Limb (tissue), 2 donors: ENCODE measurements at regions not wholly inside any gene's neighbourhood (a gene's known extent, or its start where the extent isn't known, plus 50 kb on each side); places are given as distances from the start of the nearest gene placed in this dataset.

Experiments used
- DNase-seq, 2 donors: peaks; one replicate each; pipeline ENCODE4 v3.0.0-alpha.2; 2016; ENCODE audit errors: extremely low spot score in 2 of 2

DNA sequence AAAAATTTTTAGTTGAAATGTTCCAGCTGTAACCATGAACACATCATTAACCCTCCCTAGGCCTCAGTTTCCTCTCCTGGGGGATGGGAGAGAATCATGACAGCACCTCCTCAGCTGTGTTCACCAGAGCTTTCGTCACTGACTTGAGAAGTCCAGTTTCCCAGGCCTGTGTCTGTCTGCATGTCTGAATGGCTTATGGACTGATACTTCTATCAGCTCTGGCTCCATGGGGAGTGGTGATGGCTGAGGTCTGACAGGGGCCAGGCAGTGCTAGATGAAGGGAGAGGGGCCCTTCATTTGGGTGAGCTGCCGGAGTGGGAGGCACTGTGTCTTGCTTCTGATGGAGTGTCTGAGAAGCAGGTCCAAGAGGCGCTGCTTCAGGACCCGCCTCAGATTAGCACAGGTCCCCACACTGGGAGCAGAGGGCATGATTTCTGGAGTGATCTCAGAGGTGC lies 192.9 kb downstream of the PTPN20 start:
- DNase-seq = no peak

DNA sequence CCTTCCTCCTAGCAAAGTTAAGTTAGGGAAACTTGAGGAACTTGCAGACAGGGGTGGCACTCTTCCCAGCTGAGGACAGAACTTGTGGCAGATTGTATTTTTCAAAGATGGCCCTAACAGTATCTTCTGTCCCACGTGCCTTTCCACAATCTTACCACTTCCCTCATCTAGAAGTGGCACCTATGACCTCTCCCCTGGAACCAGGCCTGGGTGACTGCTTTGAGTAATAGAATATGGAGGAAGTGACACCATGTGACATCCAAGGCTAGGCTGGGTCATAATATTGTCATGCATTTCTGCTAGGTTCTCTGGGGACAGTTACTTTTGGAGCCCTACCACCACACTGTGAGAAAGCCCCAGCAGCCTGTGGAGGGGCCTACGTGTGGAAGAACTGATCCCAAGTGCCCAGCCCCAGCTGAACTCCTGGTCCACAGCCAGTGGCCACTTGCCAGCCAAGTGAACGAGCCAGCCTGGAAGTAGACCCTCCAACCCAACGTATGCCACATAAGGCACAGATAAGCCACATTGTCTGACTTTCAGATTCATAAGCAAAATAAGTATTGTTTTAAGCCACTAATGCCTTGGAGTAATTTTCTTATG lies 193.7 kb downstream of the PTPN20 start:
- no peak for DNase-seq

DNA sequence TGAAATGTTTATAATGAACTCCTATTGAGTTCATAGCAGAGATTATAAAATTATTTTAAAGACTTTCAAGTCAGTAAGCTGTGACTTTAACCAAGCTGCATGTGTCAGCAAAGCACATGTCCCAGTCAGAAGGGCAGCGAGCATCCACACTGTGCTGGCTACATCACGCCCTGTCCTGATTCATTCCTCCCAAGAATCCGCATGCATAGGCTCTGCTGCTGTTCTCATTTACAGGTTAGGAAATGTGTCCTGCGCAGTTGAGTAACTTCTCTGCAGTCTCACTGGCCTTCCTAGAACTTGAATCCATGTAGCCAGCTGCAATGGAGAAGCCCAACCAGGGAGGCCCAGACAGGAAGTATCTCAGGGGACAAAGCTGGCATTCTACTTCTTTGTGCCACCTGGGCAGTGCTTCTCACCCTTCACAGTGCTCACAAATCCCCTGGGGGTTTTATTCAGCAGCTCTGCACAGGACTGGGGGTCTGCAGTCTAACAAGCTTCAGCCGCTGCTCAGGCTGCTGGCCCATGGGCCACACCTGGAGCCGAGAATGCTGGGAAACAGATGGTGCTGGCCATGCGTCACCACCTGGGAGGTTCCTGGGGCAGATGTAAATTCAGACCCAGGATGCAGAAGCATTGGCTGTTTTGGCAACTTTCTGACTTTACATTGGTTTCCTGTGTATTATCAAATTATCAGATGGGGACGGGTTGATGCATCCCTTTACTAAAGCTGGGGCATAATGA lies 192.8 kb upstream of the GDF10 start:
- DNase-seq = no peak

DNA sequence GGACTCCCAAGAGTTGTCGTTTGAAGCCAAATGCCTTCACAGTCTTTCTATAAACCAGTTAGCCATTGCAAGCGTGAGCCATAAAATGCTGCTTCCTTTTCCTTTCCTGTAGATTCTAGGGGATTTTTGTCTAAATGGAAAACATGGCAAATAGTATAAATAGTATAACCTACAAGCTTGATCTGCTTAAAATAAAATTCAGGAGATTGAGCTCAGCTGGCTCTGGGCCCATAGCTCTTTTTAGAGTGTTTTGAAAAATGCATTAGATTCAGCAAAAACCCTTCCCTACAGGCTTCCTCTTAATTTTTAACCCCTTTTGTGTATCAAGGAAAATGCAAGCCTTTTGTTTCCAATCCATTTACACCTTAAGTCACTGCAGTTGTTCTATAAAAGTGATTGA lies 190.1 kb upstream of the GDF10 start:
- DNase-seq = peak in 1 of 2 donors; percentile 24

DNA sequence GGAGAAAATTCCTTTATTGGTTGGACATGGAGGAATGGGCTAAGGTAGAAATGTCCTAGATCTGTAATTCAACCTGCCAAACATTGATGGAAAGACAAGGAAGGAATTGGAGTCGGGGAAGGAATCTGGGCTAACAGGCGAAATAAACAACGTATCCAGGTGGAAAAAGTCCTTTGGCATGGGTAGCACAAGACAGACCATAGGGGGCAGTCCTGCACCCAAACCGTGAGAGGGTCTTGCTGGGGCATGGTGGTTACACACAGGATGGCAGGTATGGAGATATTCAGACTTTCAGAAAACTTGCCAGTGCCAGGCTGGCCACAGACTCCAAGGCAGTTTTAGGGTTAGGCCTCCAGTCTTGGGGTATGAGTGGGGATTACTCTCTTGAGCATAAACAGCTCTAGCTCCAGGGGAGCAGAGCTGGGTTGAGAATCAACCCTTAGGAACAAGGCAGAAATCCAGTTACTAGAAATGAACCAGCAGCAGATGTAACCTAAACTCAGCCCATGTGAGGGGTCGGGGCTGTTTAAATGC lies 188.6 kb upstream of the GDF10 start:
- DNase-seq = no peak

DNA sequence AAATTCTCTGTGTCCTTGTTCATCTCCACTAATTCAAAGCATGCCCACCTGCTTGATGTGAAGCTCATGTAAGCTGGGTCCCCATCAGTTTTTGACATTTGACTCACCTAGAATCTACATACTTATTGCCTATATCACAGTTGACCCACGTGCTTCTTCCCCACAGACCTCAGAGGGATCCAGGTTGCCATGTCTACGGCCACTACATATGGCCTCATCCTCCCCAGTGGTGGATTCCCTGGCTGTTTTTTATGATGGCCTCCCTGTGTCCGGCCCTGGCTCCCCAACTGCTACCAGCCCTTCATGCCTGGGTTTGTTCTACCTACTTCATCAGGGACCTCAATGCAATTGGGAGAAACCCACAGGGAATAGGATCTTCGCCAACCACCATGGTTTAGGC lies 187.4 kb upstream of the GDF10 start:
- no peak for DNase-seq

DNA sequence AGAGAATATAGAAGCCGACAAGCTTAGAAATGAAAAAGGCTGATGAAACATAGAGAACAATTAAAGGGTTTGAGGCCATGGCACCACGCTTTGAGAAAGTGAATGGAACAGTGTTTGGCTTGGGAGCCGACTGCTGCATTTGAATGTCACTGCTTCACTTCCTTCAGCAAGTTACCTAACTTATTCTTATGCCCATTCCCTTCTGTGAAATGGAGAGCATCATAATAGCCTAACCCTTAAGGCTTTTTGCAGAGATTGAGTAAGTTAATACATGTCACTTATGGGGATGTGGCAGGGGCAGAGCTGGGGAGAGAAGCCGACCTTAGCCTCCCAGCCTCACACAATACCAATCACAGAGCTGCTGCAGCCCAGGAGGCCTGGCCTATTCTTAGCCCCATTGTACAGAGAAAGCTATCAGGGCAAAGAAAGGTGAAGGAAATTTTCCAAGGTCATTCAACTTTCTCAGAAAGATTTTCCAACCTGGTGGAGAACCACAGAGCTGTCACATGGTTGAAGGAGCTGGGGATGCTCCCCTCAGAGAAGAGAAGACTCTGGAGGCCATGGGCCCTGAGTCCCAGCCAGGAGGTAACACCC lies 186.0 kb upstream of the GDF10 start:
- no peak for DNase-seq

DNA sequence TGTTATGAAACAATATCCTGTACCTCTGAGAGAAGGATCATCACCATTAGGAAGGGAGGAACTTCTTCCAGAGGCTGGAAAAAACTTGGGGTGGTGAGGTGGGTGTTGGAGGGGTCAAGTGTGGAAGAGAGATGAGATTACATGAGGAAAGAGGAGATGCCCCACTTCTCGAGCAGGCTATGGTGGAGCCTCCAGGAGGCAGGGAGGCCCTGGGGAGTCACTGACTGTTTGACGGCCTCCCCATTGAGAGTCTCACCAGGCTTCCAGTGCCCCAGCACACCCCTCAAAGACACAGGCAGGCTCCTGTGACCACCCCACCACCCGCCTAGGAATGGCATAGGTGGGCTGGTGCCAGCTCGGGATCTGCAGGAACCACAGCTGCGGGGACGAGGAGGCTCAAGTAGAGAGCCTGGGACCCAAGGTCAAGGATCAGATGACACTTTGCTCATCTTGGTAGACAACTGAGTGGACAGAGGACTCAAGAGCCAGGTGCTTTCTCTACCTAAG lies 185.3 kb upstream of the GDF10 start:
- no peak for DNase-seq

DNA sequence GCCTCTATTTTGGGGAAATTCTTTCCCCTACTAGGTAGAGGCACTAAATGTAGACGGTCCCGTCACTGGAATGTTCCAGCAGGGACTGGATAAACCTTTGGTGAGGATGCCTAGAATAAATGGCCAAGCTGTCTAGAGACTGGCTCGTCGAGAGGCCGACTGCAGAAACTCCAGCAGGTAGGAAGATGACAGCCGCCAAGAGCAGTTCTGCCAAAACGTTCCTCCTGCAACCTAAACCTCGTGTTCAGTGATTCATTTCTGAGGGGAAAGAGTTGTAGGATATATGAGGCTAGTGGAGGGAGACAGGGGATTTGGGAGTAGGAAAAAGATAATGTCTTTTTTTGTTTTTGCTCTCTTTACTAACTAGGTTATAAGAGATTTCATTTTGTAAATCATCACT lies 184.7 kb upstream of the GDF10 start:
- no peak for DNase-seq

DNA sequence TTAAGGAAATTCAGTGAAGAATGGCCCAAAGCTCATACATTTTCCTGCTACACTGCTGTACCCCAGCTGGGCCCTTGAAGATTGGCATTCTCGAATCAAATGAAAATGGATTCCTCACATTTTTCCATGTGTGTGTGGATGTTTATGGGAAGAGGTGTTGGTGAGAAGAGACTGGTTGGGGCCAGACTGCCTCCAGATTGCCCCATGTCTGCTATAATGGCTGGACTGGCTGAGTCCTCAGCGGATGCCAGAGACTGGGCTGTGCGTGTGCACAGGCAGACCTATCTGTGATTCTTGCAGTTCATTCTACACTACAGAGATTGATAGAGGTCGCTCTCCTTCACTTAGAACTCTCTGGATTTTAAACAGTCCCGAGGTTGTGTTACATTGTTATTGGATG lies 183.6 kb upstream of the GDF10 start:
- DNase-seq = no peak

DNA sequence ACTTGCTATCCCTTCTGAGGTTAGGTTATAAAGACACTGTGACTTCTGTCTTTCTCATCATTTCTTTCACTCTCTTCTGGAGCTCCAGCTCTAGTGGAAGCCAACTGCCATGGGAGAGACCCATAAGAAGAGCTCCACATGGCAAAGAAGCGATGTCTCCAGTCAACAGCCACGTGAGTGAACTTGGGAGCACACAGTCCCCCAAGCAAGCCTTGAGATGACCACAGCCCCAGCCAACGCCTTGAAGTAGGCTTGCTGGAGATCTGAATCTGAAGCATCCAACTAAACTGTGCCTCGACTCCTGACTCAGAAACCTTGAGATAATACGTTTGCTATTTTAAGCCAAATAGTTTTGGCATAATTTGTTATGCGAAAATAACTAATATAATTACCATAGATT lies 181.7 kb upstream of the GDF10 start:
- DNase-seq = no peak

DNA sequence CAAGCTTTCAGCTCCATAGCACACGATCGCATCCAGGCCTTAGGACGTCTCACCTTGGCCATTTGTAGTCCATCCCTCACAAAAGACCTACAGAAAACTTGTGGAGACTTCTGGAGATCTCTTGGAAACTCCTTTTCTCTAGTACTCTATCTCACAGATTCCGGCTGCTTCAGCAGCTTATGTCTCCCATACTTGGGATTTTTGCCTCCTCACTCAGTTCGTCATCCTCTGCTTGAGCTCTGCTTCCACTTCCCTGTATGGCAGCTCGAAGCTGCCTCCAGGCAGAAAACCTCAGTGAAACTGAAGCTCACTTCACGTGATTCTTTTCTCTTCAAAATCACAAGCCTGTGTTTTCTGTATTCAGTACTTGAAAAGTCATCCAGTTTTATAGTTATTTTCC lies 178.7 kb upstream of the GDF10 start:
- no peak for DNase-seq

DNA sequence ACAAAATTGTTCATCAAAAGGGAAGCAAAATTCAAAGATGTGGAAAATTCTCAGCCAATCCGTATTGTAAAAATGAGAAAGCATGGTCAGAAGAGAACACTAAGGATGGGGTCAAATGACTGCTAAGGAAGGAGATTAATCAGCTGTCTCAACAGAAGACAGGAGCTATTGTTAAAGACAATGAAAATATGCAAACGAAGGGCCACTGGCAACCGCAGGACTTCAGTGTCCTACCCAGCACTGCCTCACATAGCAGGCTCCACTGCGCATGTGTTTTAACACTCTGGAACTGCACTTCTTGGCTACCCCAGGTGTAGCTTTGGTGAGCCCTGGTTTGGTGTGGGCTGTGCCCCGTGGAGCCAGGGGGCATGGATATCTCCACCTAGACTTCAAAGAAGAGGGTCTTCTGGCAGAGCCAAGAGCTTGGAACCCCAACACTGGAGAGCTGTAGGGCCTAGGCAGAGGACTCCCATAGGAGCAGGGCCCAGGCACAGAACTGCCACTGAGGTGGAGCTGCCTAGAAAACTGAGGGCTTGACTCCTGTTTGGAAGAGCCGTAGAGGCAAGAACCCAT lies 176.2 kb upstream of the GDF10 start:
- no peak for DNase-seq

DNA sequence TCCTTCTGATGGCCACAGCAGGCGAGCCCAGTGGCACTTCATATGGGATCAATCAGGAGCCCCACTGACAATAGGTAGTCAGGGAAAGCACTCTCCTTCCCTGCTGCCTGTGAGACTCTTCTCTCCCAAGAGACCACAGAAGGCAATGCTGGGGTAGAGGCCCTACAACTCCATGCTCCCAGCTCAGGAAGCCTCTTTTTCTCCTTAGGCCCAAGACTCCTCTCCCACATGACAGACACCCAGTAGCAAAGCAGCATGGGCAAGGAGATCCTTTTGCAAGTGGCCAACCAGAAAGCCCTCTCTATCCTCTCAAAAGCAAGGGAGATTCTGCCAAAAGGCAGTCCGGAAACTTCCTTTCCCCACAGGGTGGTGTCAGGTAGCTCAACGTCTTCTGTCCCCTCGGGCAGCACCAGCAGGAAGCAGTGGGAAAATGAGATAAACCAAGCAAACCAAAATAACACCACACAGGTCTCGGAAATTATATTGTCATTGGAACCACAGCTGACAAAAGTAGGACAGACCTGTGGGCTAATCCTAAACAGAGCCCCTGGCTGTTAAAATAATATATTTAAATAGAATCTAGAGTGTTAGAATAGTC lies 172.7 kb upstream of the GDF10 start:
- DNase-seq = no peak

DNA sequence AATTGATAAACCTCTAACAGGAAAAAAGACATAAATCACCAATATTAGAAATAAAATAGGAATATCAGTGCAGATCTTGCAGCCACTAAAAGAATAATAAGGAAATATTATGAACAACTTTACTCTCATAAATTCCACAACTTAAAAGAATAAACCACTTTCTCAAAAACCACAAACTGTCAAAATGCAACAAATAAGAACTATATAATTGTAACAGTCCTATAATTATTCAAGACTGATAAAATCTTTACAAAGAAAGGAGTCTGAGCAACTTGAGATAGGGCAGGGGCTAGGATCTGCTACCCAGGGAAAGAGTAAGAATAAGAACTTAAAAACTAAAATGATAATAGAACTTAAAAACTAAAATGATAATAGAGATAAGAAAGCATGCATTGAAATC lies 169.5 kb upstream of the GDF10 start:
- no peak for DNase-seq

DNA sequence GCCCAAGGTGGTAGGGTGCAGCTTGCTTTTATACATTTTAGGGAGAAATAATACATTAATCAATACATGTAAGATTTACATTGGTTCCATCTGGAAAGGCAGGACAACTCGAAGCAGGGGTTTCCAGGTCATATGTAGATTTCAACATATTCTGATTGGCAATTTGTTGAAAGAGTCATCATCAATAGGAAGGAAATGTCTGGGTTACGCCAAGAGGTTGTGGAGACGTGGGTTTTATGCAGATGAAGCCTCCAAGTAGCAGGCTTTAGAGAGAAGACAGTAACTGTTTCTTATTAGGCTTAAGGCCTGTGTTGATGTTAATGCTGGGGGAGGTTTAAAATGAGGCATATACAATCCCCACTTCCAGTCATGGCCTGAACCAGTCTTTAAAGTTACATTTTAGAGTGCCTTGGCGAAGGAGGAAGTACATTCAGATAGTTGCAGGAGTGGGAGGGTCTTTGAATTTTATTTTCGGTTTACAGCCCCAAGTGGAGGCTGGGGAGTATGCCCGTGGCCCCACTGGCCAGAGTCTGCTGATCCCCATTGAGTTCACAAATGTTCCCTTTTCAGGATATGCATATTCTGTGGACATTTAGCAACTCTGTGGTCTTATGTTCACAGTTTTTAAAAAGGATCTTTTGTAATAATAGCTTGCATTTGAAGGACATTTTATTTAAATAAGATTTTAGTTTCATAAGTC lies 166.0 kb upstream of the GDF10 start:
- DNase-seq = no peak

DNA sequence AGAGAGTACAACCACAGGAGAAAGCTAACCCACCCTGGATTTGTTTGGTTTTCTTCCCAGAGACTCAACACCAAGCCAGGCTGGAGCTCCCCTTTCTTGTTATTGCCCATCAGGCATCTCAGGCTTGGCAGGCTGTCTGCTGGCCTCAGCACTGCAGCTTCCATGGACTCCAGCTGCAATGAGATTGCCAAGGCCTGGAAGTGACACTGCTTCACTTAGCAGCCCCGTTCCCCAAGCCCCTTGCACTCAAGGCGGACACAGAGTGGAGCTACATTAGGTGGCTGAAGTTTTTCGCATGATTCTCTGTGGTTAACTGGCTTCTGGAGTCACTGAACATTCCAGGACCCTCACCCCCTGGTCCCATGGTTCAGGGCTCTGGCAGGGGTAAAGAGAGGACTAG lies 163.1 kb upstream of the GDF10 start:
- no peak for DNase-seq

DNA sequence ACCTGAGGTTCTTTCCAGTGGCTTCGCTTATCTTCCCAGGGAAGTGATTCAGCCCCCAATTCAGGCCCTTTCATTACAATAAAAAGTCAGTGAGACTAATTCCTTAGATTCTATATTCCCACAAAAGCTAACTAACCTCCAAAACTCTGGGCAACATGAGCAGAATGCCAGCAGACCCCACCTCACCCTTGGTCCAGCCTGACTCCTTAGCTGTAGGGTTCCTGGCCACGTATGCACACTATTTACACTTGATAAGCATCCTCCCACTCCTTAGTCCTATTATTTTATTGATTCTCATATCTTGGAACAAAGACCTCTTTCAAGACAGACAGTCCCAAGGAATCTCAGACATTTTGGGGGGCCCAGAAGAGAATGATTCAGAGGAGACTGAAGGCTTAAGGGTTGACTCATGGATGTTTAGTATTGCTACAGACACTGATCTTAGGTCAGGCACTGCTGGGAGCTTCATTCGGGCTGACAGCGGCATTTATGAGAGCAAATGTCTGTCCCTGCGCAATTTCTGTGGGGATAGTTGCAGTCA lies 162.6 kb upstream of the GDF10 start:
- no peak for DNase-seq

DNA sequence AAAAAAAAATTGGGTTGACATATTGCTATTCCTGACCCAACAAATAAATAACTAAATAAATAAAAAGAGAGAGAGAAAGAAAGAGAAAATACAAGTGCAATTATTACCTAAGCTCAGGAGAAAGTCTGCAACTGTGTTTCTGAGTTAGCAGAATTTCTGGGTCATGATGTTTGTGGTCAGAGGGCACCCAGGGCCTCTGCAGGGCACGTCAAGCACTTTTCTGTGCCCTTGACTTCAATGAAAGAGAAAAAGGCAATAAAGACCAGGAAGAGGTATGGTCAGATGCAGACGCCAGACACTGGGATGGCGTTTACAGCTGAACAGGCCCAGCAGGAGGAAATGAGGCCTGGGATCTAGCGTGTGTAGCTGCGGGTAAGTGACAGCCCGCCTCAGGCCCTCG lies 160.9 kb upstream of the GDF10 start:
- no peak for DNase-seq

DNA sequence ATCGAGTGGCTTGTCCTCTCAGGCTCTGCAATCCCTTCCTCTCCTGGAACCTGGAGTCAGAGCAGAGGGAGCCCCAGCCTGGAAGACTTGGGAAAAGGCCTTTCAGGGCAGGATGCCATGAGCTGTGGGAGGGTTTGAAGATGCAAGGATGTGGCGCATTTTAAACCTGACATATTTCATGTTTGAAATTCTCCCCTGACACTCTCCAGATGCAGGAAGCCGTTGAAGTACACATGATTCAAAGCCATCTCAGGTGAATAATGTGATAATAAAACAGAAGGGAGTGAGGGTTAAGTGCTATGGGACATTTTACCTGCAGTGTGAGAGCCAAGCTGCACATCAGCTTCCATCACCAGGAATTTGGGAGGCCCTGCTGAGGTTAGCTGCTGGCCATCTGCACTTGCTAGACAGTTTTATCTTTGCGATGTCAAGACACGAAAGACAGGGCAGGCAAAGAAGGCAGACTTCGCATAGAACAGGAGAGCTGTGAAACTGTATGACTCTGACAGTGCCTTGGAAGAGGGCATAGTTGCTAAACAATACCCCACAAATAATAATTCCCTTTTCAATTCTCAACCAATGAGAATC lies 159.1 kb upstream of the GDF10 start:
- no peak for DNase-seq

DNA sequence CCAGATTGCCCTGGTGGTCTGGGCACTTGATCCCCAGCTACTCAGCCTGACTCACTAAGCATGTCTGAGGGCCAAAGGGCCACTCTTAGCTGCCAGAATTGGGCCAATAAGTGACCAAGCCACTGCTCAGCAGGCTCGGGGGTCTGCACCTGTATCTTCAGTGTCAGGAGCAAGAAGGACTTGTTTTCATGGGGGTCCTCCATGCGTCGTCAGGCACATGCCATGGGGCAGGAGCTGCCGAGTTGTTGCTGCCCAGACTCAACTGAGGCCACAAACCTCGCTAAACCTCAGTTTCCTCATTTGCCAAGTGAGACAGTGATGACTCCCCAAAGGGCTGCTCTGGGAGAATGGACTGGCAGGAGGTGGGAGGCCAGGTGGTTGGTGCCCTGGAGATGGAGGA lies 158.6 kb upstream of the GDF10 start:
- DNase-seq = no peak
